Heart left ventricle (tissue), 16 donors: ENCODE measurements at regions not wholly inside any gene's neighbourhood (a gene's known extent, or its start where the extent isn't known, plus 50 kb on each side); places are given as distances from the start of the nearest gene placed in this dataset.

Experiments
- ATAC-seq, 4 donors: fragments of 200-7000 bp; cut with Tn5 transposase; one replicate each; pipeline ENCODE4 v1.9.1; 2020 to 2022; ENCODE audit warnings: moderate library complexity in 4 of 4, mild to moderate bottlenecking in 3 of 4, moderate number of reproducible peaks in 1 of 4
- DNase-seq, 5 donors: peaks; one replicate each; pipeline ENCODE4 v3.0.0-alpha.2; 2020
- H3K27ac ChIP-seq, 12 donors: fragments of 200-600 bp; sonication (generic) in 4 of 12; one replicate each; pipeline versions ENCODE4 v1.5.0 to v1.8.0; 2016 to 2022; ENCODE audit warnings: mild to moderate bottlenecking in 2 of 12
- H3K27me3 ChIP-seq, 9 donors: fragments of 200-600 bp; sonication (generic) in 2 of 9; one replicate each; pipeline versions ENCODE4 v1.5.1 to v1.8.0; 2016 to 2022; ENCODE audit warnings: mild to moderate bottlenecking in 3 of 9
- H3K36me3 ChIP-seq, 9 donors: fragments of 200-600 bp; sonication (generic) in 2 of 9; one replicate each; pipeline versions ENCODE4 v1.5.0 to v1.8.0; 2018 to 2022; ENCODE audit warnings: mild to moderate bottlenecking in 2 of 9
- H3K4me1 ChIP-seq, 12 donors: fragments of 200-600 bp; sonication (generic) in 4 of 12; one replicate each; pipeline versions ENCODE4 v1.5.0 to v1.8.0; 2016 to 2022; ENCODE audit warnings: mild to moderate bottlenecking in 3 of 12
- H3K4me3 ChIP-seq, 12 donors: fragments of 200-600 bp; sonication (generic) in 4 of 12; one replicate each; pipeline versions ENCODE4 v1.5.0 to v1.8.0; 2017 to 2022; ENCODE audit warnings: mild to moderate bottlenecking in 9 of 12, moderate library complexity in 4 of 12
- H3K9me3 ChIP-seq, 12 donors: fragments of 200-600 bp; sonication (generic) in 4 of 12; one replicate each; pipeline versions ENCODE4 v1.5.0 to v1.8.0; 2016 to 2022; ENCODE audit warnings: mild to moderate bottlenecking in 1 of 12
- CTCF ChIP-seq, 12 donors: fragments of 200-600 bp; sonication (generic) in 4 of 12; IDR thresholded peaks; one replicate each; pipeline versions ENCODE4 v1.5.0 to v1.8.0; 2018 to 2022; ENCODE audit warnings: antibody characterized with exemption in 12 of 12, mild to moderate bottlenecking in 5 of 12
- POLR2A ChIP-seq, 2 donors: fragments of 450-650 bp; IDR thresholded peaks; one replicate each; pipeline ENCODE4 v1.6.1; 2017; ENCODE audit warnings: antibody characterized with exemption in 2 of 2, mild to moderate bottlenecking in 2 of 2, moderate library complexity in 2 of 2
- WGBS, 4 donors: extraction: QIAGEN DNeasy Blood & Tissue Kit in 2 of 4; methylation state at CpG; one replicate each; pipeline versions ENCODE4 v1.1.5 to v1.1.7; 2013 to 2018; 5-methylcytosine and 5-hydroxymethylcytosine counted together
- intact Hi-C, 10 donors: fragments of 100-400 bp; cut with DNase I; formaldehyde crosslinking; loops; one replicate each; pipeline versions ENCODE4 v1.11.1 to v1.14.2; 2022
- donor health status: ischemic (EF 13 %, LVEDD 7.1; RV severe dilation, severe dysfunction).
- donor health status: healthy with polysubstance abuse.
- donor health status: DM: no; HTN: yes; CAD: no.
- donor health status: DM: no; HTN: no; CAD: no.
- donor health status: ischemic (EF 25% LVEDD 6.9; RV normal size, moderate dysfunction).
- donor health status: ischemic (EF 25% LVEDD 5.7; RV mildly dilated, moderate dysfunction).
- donor health status: healthy.
- donor health status: DM: yes; HTN: yes; CAD: no.
- donor health status: ischemic (EF 35%, LVEDD 5.7; RV mildly dilated, moderate dysfunction).
- donor health status: nonischemic (EF 11% LVEDD 7.7; RV severe dilation, severe dysfunction).
- donor health status: DM: yes; HTN: yes; CAD: no.
- donor health status: PGD.
- donor health status: ischemic (EF 29% LVEDD 5.4; RV normal size, mild dysfunction).
- donor health status: nonischemic (EF 23%, LVEDD 6.1; RV moderate dilation, normal function).

- Histone ChIP-seq H3K36me3 (no peaks in the 10 kb centered on the region), H3K4me1 (peaks cover 0 to 17% (median 0%) of the 10 kb centered on the region in 12 donors), H3K9me3 (peaks cover 0 to 2% (median 0%) of the 10 kb centered on the region in 12 donors), H3K4me3 (no peak overlapping the region), H3K27me3 (no peaks in the 10 kb centered on the region), H3K27ac (no peak overlapping the region)
- intact Hi-C loops, result loop anchor here in 3 of 10 donors (10.0 kb wide), 3 partner anchors 147 to 677 kb away; no protein-coding TSS in a partner anchor
- 41 to 55% (median 47%) methylated on average over 4 of the region's 4 CpGs for WGBS, 4 donors
- TF ChIP-seq POLR2A (IDR thresholded peaks at IDR 0.05) (no peak), CTCF (IDR thresholded peaks at IDR 0.05) (peak; percentile 28 to 82 (median 56))
- peak; percentile 38 to 70 (median 48) for DNase-seq
- ATAC-seq, result no peak
Measured at GRCh38 chr9:78121488-78121887, 89.9 kb upstream of the GNAQ start.

- TF ChIP-seq CTCF (IDR thresholded peaks at IDR 0.05), result no peak
- no peak for TF ChIP-seq POLR2A (IDR thresholded peaks at IDR 0.05)
- DNase-seq (no peak), ATAC-seq (peak in 1 of 4 donors; percentile 51)
- no peak overlapping the region for H3K4me3 ChIP-seq
- no peaks in the 10 kb centered on the region for H3K36me3 ChIP-seq
- H3K9me3 ChIP-seq, result peaks cover 0 to 2% (median 0%) of the 10 kb centered on the region in 12 donors
- intact Hi-C loops, result no loop called here
- H3K4me1 ChIP-seq, result peaks cover 0 to 17% (median 0%) of the 10 kb centered on the region in 12 donors
- 34 to 78% (median 73%) methylated on average over 2 of the region's 2 CpGs for WGBS, 4 donors
- H3K27me3 ChIP-seq, result no peaks in the 10 kb centered on the region
- H3K27ac ChIP-seq, result peak overlapping the region in 1 of 12 donors; percentile 63
Measured at GRCh38 chr9:78118742-78119473, 87.3 kb upstream of the GNAQ start.

DNA sequence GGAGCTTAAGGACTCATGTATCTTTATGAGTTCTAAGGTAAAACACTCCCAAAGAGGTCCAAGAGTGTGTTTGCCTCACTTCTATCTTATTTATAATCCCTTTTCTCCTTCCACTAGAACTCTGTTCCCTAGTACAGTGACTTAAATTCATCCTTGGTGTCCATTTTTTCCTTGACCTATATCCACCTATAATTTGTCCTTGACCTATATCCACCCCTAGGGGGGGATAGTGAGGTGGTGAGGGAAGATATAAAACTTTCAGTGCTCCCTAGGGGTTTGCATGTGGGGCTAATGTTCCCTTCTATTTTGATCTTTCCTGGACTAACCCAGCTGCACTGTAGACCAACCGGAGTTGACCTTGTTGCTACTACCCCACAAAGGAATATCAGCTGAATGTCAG lies 83.5 kb upstream of the GNAQ start:
- no peak overlapping the region for H3K4me3 ChIP-seq
- TF ChIP-seq POLR2A (IDR thresholded peaks at IDR 0.05), result no peak
- peak in 1 of 12 donors; percentile 38 for TF ChIP-seq CTCF (IDR thresholded peaks at IDR 0.05)
- intact Hi-C loops, result no loop called here
- no peaks in the 10 kb centered on the region for H3K27me3 ChIP-seq
- no peak for ATAC-seq
- 78 to 91% (median 83%) methylated on average over 1 of the region's 1 CpG for WGBS, 4 donors
- no peak for DNase-seq
- H3K4me1 ChIP-seq, result peaks cover 0 to 10% (median 0%) of the 10 kb centered on the region in 12 donors
- no peak overlapping the region for H3K27ac ChIP-seq
- H3K36me3 ChIP-seq, result no peaks in the 10 kb centered on the region
- H3K9me3 ChIP-seq, result no peaks in the 10 kb centered on the region

DNA sequence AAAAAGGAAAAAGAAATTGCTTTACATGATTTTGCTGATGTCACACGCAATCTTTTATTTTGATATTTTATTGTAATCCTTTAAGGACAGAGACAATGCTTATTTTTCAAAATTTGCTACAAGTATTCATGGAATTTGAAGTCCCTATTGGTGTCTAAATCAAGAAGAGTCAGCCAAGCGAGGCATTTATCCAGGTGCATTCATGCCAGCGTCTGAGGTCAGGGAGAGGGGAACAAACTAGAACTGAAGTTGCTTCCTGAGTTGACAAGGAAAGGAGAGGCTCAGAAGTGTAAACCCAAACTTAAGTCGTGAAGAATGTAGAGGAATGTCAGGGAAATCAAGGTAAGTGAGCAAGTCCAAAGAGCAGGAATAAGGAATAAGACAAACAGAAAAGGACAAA lies 83.0 kb upstream of the GNAQ start:
- Histone ChIP-seq H3K27me3 (no peaks in the 10 kb centered on the region), H3K36me3 (no peaks in the 10 kb centered on the region), H3K27ac (no peak overlapping the region), H3K4me3 (no peak overlapping the region), H3K4me1 (peaks cover 0 to 6% (median 0%) of the 10 kb centered on the region in 12 donors), H3K9me3 (no peaks in the 10 kb centered on the region)
- DNase-seq, result no peak
- intact Hi-C loops, result no loop called here
- ATAC-seq, result no peak
- TF ChIP-seq CTCF (IDR thresholded peaks at IDR 0.05), result no peak
- TF ChIP-seq POLR2A (IDR thresholded peaks at IDR 0.05), result no peak
- WGBS, 4 donors, result 76 to 84% (median 81%) methylated on average over 4 of the region's 4 CpGs
